ENCODE measurements at regions not wholly inside any gene's neighbourhood (a gene's known extent, or its start where the extent isn't known, plus 50 kb on each side); places are given as distances from the start of the nearest gene placed in this dataset.

DNA sequence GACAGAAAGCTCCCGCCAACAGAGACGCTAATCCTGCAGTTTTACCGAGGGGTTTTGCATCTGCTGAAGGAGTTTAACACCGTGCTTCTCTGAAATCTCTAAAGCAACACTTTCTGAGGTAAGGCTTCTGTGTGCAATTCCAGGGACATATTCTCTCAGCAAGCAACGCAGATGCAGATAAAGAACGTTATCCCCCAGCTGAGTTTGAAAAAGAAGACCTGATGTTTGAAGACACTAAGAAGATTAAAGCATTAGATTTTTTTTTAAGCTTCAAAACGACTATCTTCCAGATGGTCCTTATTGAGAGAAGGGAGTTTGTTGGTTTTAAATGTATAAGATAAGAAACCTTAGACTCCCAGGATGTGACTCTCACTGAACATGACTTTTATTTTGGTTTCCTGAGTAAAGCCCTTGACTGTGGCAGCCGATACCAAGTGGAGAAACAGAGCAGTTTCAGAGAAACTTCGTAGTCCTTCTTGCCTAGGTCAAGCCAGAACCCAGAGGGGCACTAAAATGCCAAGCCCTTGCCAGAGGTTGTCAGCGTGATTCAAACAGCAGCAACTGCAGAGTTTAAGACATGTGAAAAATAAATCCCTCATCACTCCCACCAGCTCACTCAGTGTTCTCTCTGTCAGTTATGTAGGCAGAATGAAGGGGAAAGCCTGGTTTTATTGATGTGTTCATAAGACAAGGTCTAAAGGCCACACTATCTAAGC lies 353.3 kb upstream of the CNR1 start (continued):
- TF ChIP-seq, protein P1, sequence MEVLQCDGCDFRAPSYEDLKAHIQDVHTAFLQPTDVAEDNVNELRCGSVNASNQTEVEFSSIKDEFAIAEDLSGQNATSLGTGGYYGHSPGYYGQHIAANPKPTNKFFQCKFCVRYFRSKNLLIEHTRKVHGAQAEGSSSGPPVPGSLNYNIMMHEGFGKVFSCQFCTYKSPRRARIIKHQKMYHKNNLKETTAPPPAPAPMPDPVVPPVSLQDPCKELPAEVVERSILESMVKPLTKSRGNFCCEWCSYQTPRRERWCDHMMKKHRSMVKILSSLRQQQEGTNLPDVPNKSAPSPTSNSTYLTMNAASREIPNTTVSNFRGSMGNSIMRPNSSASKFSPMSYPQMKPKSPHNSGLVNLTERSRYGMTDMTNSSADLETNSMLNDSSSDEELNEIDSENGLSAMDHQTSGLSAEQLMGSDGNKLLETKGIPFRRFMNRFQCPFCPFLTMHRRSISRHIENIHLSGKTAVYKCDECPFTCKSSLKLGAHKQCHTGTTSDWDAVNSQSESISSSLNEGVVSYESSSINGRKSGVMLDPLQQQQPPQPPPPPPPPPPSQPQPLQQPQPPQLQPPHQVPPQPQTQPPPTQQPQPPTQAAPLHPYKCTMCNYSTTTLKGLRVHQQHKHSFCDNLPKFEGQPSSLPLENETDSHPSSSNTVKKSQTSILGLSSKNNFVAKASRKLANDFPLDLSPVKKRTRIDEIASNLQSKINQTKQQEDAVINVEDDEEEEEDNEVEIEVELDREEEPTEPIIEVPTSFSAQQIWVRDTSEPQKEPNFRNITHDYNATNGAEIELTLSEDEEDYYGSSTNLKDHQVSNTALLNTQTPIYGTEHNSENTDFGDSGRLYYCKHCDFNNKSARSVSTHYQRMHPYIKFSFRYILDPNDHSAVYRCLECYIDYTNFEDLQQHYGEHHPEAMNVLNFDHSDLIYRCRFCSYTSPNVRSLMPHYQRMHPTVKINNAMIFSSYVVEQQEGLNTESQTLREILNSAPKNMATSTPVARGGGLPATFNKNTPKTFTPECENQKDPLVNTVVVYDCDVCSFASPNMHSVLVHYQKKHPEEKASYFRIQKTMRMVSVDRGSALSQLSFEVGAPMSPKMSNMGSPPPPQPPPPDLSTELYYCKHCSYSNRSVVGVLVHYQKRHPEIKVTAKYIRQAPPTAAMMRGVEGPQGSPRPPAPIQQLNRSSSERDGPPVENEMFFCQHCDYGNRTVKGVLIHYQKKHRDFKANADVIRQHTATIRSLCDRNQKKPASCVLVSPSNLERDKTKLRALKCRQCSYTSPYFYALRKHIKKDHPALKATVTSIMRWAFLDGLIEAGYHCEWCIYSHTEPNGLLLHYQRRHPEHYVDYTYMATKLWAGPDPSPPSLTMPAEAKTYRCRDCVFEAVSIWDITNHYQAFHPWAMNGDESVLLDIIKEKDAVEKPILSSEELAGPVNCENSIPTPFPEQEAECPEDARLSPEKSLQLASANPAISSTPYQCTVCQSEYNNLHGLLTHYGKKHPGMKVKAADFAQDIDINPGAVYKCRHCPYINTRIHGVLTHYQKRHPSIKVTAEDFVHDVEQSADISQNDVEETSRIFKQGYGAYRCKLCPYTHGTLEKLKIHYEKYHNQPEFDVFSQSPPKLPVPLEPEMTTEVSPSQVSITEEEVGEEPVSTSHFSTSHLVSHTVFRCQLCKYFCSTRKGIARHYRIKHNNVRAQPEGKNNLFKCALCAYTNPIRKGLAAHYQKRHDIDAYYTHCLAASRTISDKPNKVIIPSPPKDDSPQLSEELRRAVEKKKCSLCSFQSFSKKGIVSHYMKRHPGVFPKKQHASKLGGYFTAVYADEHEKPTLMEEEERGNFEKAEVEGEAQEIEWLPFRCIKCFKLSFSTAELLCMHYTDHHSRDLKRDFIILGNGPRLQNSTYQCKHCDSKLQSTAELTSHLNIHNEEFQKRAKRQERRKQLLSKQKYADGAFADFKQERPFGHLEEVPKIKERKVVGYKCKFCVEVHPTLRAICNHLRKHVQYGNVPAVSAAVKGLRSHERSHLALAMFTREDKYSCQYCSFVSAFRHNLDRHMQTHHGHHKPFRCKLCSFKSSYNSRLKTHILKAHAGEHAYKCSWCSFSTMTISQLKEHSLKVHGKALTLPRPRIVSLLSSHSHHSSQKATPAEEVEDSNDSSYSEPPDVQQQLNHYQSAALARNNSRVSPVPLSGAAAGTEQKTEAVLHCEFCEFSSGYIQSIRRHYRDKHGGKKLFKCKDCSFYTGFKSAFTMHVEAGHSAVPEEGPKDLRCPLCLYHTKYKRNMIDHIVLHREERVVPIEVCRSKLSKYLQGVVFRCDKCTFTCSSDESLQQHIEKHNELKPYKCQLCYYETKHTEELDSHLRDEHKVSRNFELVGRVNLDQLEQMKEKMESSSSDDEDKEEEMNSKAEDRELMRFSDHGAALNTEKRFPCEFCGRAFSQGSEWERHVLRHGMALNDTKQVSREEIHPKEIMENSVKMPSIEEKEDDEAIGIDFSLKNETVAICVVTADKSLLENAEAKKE (CRISPR knock-in tag; IDR thresholded peaks at IDR 0.05) = no peak
- TF ChIP-seq ZNF331 (CRISPR knock-in tag; IDR thresholded peaks at IDR 0.05; ENCODE audit: low read depth) (no peak), NANOG (IDR thresholded peaks at IDR 0.05; ENCODE audit: borderline replicate concordance) (no peak), POLR2AphosphoS5 (IDR thresholded peaks at IDR 0.05; ENCODE audit: low read depth) (no peak)
- TF ChIP-seq, protein P2, sequence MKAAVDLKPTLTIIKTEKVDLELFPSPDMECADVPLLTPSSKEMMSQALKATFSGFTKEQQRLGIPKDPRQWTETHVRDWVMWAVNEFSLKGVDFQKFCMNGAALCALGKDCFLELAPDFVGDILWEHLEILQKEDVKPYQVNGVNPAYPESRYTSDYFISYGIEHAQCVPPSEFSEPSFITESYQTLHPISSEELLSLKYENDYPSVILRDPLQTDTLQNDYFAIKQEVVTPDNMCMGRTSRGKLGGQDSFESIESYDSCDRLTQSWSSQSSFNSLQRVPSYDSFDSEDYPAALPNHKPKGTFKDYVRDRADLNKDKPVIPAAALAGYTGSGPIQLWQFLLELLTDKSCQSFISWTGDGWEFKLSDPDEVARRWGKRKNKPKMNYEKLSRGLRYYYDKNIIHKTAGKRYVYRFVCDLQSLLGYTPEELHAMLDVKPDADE (IDR thresholded peaks at IDR 0.05) = no peak

DNA sequence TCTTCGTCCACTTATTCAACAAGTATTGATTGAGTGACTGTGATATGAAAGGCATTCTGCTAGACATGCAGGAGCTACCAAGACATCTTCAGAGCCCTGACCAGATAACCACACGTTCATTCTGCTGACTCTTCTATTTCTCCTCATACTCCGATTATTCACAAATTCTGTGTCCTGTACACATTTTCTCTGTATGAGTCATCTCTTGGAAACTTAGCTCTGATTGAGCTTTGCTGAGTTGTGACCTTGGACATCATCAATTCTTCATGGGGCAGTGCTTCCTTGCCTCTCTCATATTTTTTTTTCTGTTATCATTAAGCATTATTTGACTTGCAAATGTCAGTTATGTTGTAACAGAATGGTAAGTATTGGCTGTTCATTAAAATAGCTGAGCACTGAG lies 351.6 kb upstream of the CNR1 start:
- Histone ChIP-seq H3K4me2 (no peak overlapping the region), H3K4me1 (ENCODE audit: insufficient read depth) (no peaks in the 10 kb centered on the region), H2AFZ (no peak overlapping the region), H3K27ac (ENCODE audit: low read depth) (no peak overlapping the region), H3K27me3 (ENCODE audit: insufficient read depth) (no peaks in the 10 kb centered on the region), H3F3A (replicated peaks; ENCODE audit: low read depth) (no peaks in the 10 kb centered on the region), H4K20me1 (replicated peaks; ENCODE audit: insufficient read depth) (no peaks in the 10 kb centered on the region), H3K9me2 (ENCODE audit: insufficient read depth) (0 out of 2 replicates have a peak, but pooled peaks cover 4% of the 10 kb centered on the region), H3K4me3 (no peak overlapping the region), H3K36me3 (ENCODE audit: insufficient read depth) (no peaks in the 10 kb centered on the region), H3K79me2 (replicated peaks; ENCODE audit: insufficient read depth) (no peaks in the 10 kb centered on the region)
- Mint-ChIP-seq H3K9me3 (peaks cover 4% of the 10 kb centered on the region; the same call in 2 of the 3 replicates), H3K4me3 (no peak overlapping the region), H3K4me1 (no peaks in the 10 kb centered on the region), H3K27ac (no peak overlapping the region), H3K27me3 (ENCODE audit: insufficient read depth, low read depth, poor library complexity) (peaks cover 2% of the 10 kb centered on the region), H3K36me3 (ENCODE audit: low read depth) (peaks cover 2% of the 10 kb centered on the region; the same call in 1 of the 3 replicates)
- ATAC-seq (no peak), DNase-seq (ENCODE audit: low spot score) (no peak)
- TF ChIP-seq, protein P1 (CRISPR knock-in tag; IDR thresholded peaks at IDR 0.05) = no peak
